ENCODE measurements at regions not wholly inside any gene's neighbourhood (a gene's known extent, or its start where the extent isn't known, plus 50 kb on each side); places are given as distances from the start of the nearest gene placed in this dataset.

GRCh38 chr2:228458364-228458763 lies 276.9 kb upstream of the SPHKAP start:
- intact Hi-C loops (cut with DNase I), result no loop called here
- WGBS, 3 donors, result 94 to 100% (median 95%) methylated on average over 1 of the region's 1 CpG
- DNase-seq, result no peak
- no peak for ATAC-seq
- H3K27me3 ChIP-seq (ENCODE audit: insufficient read depth in 3 of 3, low read length in 2 of 3), result no peaks in the 10 kb centered on the region
- H3K9me3 ChIP-seq, result peaks cover 4% of the 10 kb centered on the region
- H3K4me3 ChIP-seq, result no peak overlapping the region
- H3K27ac ChIP-seq, result no peak overlapping the region
- no peaks in the 10 kb centered on the region for H3K36me3 ChIP-seq (ENCODE audit: insufficient read depth in 1 of 2, low read depth in 1 of 2)
- no peak for TF ChIP-seq CTCF (IDR thresholded peaks at IDR 0.05)
- H3K4me1 ChIP-seq, result no peaks in the 10 kb centered on the region

DNA sequence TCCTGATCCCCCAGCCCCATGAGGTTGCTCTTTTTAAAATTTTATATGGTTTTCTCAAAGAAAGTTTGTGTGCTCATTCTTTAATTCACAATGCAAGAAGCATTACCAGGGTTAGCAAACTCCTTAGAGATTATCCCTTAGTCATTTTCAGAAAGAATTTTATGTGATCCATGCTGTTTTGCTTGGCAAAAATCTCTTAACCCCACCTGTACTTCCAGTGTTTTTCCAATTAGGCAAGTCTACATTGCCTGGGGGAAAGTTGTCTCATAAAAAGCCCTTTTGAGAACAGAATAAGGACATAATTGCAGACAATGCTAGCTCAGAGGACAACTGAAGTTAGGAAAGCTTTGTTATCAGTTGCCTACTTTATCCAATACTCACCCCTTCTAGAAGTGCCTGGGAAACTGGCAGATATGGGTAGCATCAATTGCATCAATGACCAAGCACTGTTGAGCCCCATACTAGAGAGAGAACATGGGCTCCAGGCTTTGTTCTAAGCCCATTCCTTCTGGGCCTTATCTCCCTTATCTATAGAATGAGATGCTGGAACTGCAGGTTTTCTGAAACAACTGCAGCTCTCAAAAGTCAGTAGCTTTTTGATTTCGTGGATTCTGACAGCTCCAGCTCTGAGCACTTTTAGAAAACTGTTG lies 265.9 kb upstream of the SPHKAP start:
- WGBS, 3 donors, result 59 to 71% (median 70%) methylated on average over 1 of the region's 1 CpG
- Histone ChIP-seq H3K27me3 (ENCODE audit: insufficient read depth in 3 of 3, low read length in 2 of 3) (no peaks in the 10 kb centered on the region), H3K9me3 (no peaks in the 10 kb centered on the region), H3K27ac (no peak overlapping the region), H3K36me3 (ENCODE audit: insufficient read depth in 1 of 2, low read depth in 1 of 2) (no peaks in the 10 kb centered on the region), H3K4me1 (no peaks in the 10 kb centered on the region), H3K4me3 (no peak overlapping the region)
- intact Hi-C loops (cut with DNase I), result no loop called here
- TF ChIP-seq CTCF (IDR thresholded peaks at IDR 0.05), result no peak
- DNase-seq (no peak), ATAC-seq (no peak)

DNA sequence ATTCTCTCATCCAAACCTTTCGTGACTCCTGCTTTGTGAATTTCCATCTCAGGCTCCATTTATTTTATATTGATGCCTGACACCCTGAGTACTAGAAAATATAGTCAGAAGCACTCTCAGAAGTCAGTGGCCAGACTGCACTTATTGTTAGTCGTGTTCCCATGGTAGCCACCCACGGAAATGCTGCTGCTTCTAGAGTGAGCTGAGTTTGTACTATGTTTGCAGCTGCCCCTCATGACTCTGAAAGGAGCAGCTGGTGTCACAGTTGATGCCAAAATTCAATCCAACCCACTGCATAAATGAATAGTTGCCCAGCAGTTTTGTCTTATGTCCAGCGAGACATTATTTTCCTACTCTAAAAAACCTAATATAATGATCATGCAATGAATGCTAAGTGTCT lies 265.2 kb upstream of the SPHKAP start:
- no peaks in the 10 kb centered on the region for H3K27me3 ChIP-seq (ENCODE audit: insufficient read depth in 3 of 3, low read length in 2 of 3)
- H3K4me3 ChIP-seq, result no peak overlapping the region
- ATAC-seq (no peak), DNase-seq (no peak)
- TF ChIP-seq CTCF (IDR thresholded peaks at IDR 0.05), result no peak
- H3K9me3 ChIP-seq, result no peaks in the 10 kb centered on the region
- 11 to 25% (median 15%) methylated on average over 4 of the region's 4 CpGs for WGBS, 3 donors
- H3K4me1 ChIP-seq, result no peaks in the 10 kb centered on the region
- no peak overlapping the region for H3K27ac ChIP-seq
- intact Hi-C loops (cut with DNase I), result no loop called here
- no peaks in the 10 kb centered on the region for H3K36me3 ChIP-seq (ENCODE audit: insufficient read depth in 1 of 2, low read depth in 1 of 2)

DNA sequence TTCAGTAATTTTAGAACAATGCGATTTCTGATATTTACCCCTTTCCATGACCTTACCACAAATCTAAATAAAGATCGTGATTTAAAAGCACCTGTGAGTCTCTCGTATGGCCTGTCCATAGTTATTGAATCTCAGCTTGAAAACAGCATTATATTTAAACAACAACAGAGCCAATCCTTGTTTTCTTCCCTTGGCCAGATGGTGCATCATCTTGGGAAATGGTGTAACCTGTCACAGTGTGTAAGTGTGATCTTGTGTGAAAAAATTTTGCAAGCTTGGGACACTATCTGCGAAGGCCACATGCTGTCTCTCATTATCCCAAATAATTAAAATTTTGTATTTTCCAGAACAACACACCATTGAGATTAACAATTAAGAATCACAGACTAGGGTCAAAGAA lies 262.7 kb upstream of the SPHKAP start:
- no peaks in the 10 kb centered on the region for H3K4me1 ChIP-seq
- H3K27ac ChIP-seq, result no peak overlapping the region
- ATAC-seq, result no peak
- TF ChIP-seq CTCF (IDR thresholded peaks at IDR 0.05), result no peak
- no peaks in the 10 kb centered on the region for H3K27me3 ChIP-seq (ENCODE audit: insufficient read depth in 3 of 3, low read length in 2 of 3)
- H3K36me3 ChIP-seq (ENCODE audit: insufficient read depth in 1 of 2, low read depth in 1 of 2), result no peaks in the 10 kb centered on the region
- intact Hi-C loops (cut with DNase I), result no loop called here
- no peaks in the 10 kb centered on the region for H3K9me3 ChIP-seq
- no peak overlapping the region for H3K4me3 ChIP-seq
- WGBS, 3 donors, result 81 to 82% (median 81%) methylated on average over 4 of the region's 4 CpGs
- no peak for DNase-seq

GRCh38 chr2:228433721-228434120 lies 252.2 kb upstream of the SPHKAP start:
- Histone ChIP-seq H3K4me3 (no peak overlapping the region), H3K4me1 (no peaks in the 10 kb centered on the region), H3K9me3 (no peaks in the 10 kb centered on the region), H3K36me3 (ENCODE audit: insufficient read depth in 1 of 2, low read depth in 1 of 2) (no peaks in the 10 kb centered on the region), H3K27me3 (ENCODE audit: insufficient read depth in 3 of 3, low read length in 2 of 3) (no peaks in the 10 kb centered on the region), H3K27ac (no peak overlapping the region)
- DNase-seq (no peak), ATAC-seq (no peak)
- no peak for TF ChIP-seq CTCF (IDR thresholded peaks at IDR 0.05)
- intact Hi-C loops (cut with DNase I), result no loop called here

Data from psoas muscle (tissue), 7 donors.